NCI-H446 treated with DMSO at 0.1 percent for 48 hours (cell line): ENCODE measurements at regions not wholly inside any gene's neighbourhood (a gene's known extent, or its start where the extent isn't known, plus 50 kb on each side); places are given as distances from the start of the nearest gene placed in this dataset.
"Not testable (repeated sequence)": the region's sequence is repeated elsewhere in the genome, so short reads cannot be mapped to it uniquely, and the experiment has no call there.

Experiments used
- DNase-seq: peaks from one replicate; lab custom pipeline; 2025; lab: John Stamatoyannopoulos, UW

DNA sequence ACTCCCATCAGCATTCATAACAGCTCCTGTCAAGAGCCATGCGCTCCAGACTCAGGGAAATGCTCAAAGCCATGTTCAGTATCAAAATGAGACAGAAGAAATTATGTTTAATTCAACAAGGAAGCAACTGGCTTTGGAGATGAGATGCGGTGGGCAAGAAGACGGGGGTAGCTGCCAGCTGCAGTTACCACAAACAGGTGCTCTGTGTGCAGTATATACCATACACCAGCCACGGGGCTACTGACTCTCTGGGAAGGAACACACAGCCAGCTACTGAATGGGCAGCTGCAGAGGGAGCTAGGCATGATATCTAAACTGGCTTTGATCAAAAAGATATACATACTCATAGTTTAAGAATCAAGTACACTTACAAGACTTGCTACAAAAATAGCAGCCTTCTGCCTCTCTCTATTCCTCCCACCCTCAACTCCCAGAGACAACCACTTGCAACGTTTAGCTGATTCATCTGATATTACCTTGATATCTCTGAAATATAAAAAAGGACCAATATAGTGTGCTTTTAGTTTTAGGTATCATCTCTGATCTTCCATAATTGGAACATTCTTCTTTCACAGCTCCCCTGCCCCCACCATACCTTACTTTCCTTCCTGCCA lies 593.0 kb downstream of the UQCRFS1 start:
- DNase-seq = no peak

- no peak for DNase-seq
Measured at GRCh38 chr19:28618504-28618903, 594.4 kb downstream of the UQCRFS1 start.

GRCh38 chr19:28615966-28616365 lies 597.0 kb downstream of the UQCRFS1 start:
- DNase-seq = no peak

DNA sequence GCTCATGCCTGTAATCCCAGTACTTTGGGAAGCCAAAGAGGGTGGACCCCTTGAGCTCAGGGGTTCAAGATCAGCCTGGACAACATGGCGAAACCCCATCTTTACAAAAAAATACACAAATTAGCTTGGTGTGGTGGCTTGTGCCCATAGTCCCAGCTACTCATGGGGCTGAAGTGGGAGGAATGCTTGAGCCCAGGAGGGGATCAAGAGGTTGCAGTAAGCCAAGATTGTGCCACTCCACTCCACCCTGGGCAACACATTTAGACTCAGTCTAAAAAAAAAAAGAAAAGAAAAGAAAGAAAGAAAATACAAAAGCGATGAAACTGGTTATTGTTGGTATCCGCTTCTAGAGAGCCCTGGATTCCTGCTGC lies 597.4 kb downstream of the UQCRFS1 start:
- no peak for DNase-seq

GRCh38 chr19:28614634-28615545 lies 598.1 kb downstream of the UQCRFS1 start:
- no peak for DNase-seq

- DNase-seq = no peak
Measured at GRCh38 chr19:28612275-28612769, 600.6 kb downstream of the UQCRFS1 start.

GRCh38 chr19:28611227-28611914 lies 601.6 kb downstream of the UQCRFS1 start:
- DNase-seq = not testable (repeated sequence)

- no peak for DNase-seq
Measured at GRCh38 chr19:28610731-28611130, 602.2 kb downstream of the UQCRFS1 start.

GRCh38 chr19:28609944-28610343 lies 603.0 kb downstream of the UQCRFS1 start:
- DNase-seq = no peak

DNA sequence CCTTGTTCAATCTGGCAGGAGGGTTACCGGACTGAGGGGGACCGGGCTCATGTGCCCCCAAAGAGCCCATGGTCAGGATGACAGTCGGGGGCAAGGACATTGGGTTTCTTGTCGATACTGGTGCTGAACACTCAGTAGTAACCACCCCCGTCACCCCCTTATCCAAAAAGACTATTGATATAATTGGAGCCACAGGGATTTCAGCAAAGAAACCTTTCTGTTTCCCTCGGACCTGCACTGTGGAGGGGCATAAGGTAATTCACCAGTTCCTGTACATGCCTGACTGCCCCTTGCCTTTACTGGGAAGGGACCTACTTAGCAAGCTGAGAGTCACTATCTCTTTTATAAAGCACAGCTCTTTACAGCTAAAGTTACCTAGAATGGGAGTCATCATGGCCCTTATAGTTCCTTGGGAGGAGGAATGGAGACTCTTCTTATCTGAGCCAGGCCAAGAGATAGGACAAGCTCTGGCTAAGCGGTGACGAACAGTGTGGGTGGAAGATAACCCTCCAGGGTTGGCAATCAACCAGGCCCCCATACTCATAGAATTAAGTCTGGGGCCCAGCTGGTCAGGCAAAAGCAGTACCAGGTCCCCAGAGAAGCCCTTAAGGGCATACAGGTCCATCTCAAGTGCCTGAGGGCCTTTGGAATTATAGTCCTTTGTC lies 603.7 kb downstream of the UQCRFS1 start:
- DNase-seq = no peak

- DNase-seq = no peak
Measured at GRCh38 chr19:28608292-28608691, 604.7 kb downstream of the UQCRFS1 start.

- DNase-seq = no peak
Measured at GRCh38 chr19:28607066-28607583, 605.8 kb downstream of the UQCRFS1 start.

- no peak for DNase-seq
Measured at GRCh38 chr19:28606269-28607032, 606.5 kb downstream of the UQCRFS1 start.

GRCh38 chr19:28605501-28606268 lies 607.3 kb downstream of the UQCRFS1 start:
- no peak for DNase-seq

DNA sequence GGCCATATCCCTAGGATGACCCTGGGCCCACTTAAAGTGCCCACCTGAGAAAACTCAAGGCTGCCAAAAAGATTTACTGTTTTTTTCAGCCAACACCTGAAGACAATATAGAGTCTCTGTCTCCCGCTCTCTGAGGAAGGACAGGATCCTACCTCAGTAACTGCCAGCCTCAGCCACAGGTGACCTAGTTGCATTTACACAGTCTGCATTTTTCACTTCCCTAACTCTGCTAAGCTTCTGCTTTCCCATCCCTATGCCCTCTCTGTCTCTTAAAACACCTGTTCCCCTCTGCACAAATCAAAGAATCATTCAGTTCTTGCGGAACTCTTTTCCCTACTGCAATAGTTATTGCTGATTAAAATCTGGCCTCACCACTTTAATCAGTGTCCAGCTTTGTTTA lies 609.5 kb downstream of the UQCRFS1 start:
- DNase-seq = no peak

DNA sequence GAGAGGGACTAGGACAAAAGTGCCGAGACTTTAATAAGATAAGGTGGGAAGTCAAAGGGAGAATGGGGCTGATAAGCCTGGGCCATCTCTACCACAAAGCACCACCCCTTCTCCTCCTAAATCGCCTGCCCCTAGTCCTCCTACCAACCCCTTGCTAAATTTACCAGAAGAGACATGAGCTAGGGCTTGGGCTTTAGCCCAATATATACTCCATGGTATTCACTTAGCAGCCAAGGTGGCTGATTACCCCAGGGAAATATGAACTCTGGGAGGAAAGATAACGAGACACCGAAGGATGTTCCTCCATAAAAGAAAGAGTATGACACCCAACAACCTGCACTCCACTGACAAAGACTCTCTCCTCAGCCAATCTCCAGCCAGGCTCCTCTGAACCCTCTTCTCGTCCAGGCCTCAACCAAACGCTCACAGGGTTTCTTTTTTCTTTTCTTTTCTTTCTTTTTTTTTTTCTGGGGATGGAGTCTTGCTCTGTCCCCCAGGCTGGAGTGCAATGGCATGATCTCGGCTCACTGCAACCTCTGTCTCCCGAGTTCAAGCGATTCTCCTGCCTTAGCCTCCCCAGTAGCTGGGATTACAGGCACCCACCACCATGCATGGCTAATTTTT lies 610.2 kb downstream of the UQCRFS1 start:
- no peak for DNase-seq

GRCh38 chr19:28601723-28602440 lies 611.1 kb downstream of the UQCRFS1 start:
- no peak for DNase-seq

DNA sequence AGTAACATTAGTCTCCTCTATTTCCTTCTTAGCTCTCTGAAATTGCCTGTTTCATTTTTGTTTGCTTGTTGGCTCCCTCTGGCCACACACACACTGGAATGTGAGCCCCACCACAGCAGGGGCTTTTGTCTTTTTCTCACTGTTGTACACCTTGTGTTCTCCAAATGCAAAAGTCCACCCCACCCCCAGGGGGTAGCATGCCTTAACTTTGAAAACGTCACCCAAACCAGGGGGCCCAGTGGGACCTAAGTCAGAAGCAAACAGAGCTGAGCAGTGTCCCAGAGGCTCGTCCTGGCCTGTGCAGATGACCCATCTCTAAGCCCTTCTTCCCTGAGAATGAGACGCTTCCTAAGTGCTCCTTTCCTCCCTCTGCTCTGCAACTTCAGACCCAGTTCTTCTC lies 614.1 kb downstream of the UQCRFS1 start:
- no peak for DNase-seq

DNA sequence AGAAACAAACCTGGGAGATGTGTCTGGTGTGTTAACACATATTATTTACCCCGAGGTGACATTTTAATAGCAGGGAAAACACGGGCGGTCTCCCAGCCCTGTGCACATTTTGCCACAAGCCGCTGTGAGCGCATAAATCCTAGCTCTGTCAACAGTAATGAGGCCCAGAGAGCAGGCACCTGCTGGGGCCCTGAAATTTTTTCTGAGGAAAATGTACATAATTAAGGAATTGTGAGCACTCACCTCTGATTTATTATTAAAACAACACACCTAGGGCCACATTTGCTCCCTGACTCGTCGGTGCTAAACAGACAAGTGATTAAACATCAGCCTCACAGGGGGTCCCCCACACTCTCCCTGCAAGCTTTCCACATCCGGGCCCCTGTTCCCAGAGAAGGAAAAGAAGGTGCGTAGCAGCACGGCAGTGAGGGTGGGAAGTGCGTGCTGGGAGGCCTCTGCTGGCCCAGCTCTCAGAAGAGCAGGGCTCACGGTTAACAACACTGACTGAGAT lies 616.3 kb downstream of the UQCRFS1 start:
- no peak for DNase-seq
